ENCODE measurements at regions not wholly inside any gene's neighbourhood (a gene's known extent, or its start where the extent isn't known, plus 50 kb on each side); places are given as distances from the start of the nearest gene placed in this dataset.
A peak's percentile ranks its signal among the peaks of the same experiment; 100 is the strongest.

GRCh38 chr9:20022410-20022809, 233.6 kb upstream of the SLC24A2 start:
- Histone ChIP-seq H2AFZ (ENCODE audit: low read length) (no peak overlapping the region), H3K27ac (ENCODE audit: low read depth, low read length) (no peak overlapping the region)
- peak; percentile 71 for DNase-seq (ENCODE audit: insufficient read length, low spot score, missing footprints)

GRCh38 chr9:20016611-20017010, 227.8 kb upstream of the SLC24A2 start:
- no peak for DNase-seq (ENCODE audit: insufficient read length, low spot score, missing footprints)
- H3K9me3 ChIP-seq (ENCODE audit: low read depth, low read length): no peaks in the 10 kb centered on the region
- H3K4me3 ChIP-seq (ENCODE audit: insufficient read depth, low read length): no peak overlapping the region
- H3K4me2 ChIP-seq (ENCODE audit: insufficient read depth, low read length): no peak overlapping the region
- no peaks in the 10 kb centered on the region for H3K79me2 ChIP-seq (ENCODE audit: insufficient read depth, low read length)
- no peaks in the 10 kb centered on the region for H3K4me1 ChIP-seq (ENCODE audit: insufficient read depth, low read length)
- H4K20me1 ChIP-seq (ENCODE audit: insufficient read depth, low read length): no peaks in the 10 kb centered on the region
- no peak for TF ChIP-seq CTCF (IDR thresholded peaks at IDR 0.05; ENCODE audit: extremely low read depth, low read depth, low read length)
- H3K36me3 ChIP-seq (ENCODE audit: insufficient read depth, low read length): no peaks in the 10 kb centered on the region
- no peaks in the 10 kb centered on the region for H3K27me3 ChIP-seq (ENCODE audit: insufficient read depth, low read length)
- no peak overlapping the region for H3K27ac ChIP-seq (ENCODE audit: low read depth, low read length)
- no peak overlapping the region for H2AFZ ChIP-seq (ENCODE audit: low read length)

More at GRCh38 chr9:20022410-20022809, 233.6 kb upstream of the SLC24A2 start:
- H3K27me3 ChIP-seq (ENCODE audit: insufficient read depth, low read length): no peaks in the 10 kb centered on the region
- no peaks in the 10 kb centered on the region for H3K4me1 ChIP-seq (ENCODE audit: insufficient read depth, low read length)
- TF ChIP-seq CTCF (IDR thresholded peaks at IDR 0.05; ENCODE audit: extremely low read depth, low read depth, low read length): no peak
- H3K9me3 ChIP-seq (ENCODE audit: low read depth, low read length): no peaks in the 10 kb centered on the region
- no peaks in the 10 kb centered on the region for H3K36me3 ChIP-seq (ENCODE audit: insufficient read depth, low read length)
- H3K4me2 ChIP-seq (ENCODE audit: insufficient read depth, low read length): no peak overlapping the region
- H3K79me2 ChIP-seq (ENCODE audit: insufficient read depth, low read length): no peaks in the 10 kb centered on the region
- H4K20me1 ChIP-seq (ENCODE audit: insufficient read depth, low read length): no peaks in the 10 kb centered on the region
- no peak overlapping the region for H3K4me3 ChIP-seq (ENCODE audit: insufficient read depth, low read length)

- DNase-seq (ENCODE audit: insufficient read length, low spot score, missing footprints): no peak
- Histone ChIP-seq H3K79me2 (ENCODE audit: insufficient read depth, low read length) (no peaks in the 10 kb centered on the region), H3K9me3 (ENCODE audit: low read depth, low read length) (no peaks in the 10 kb centered on the region), H3K4me3 (ENCODE audit: insufficient read depth, low read length) (no peak overlapping the region), H4K20me1 (ENCODE audit: insufficient read depth, low read length) (no peaks in the 10 kb centered on the region), H3K36me3 (ENCODE audit: insufficient read depth, low read length) (no peaks in the 10 kb centered on the region), H3K4me2 (ENCODE audit: insufficient read depth, low read length) (no peak overlapping the region), H2AFZ (ENCODE audit: low read length) (peak overlapping the region; percentile 17), H3K27ac (ENCODE audit: low read depth, low read length) (no peak overlapping the region), H3K27me3 (ENCODE audit: insufficient read depth, low read length) (no peaks in the 10 kb centered on the region), H3K4me1 (ENCODE audit: insufficient read depth, low read length) (no peaks in the 10 kb centered on the region)
- no peak for TF ChIP-seq CTCF (IDR thresholded peaks at IDR 0.05; ENCODE audit: extremely low read depth, low read depth, low read length)
These were observed 226.6 kb upstream of the SLC24A2 start for GRCh38 chr9:20015427-20015931.

- no peak overlapping the region for H3K27ac ChIP-seq (ENCODE audit: low read depth, low read length)
These were observed 225.3 kb upstream of the SLC24A2 start for GRCh38 chr9:20014168-20014567.

More at GRCh38 chr9:20014168-20014567, 225.3 kb upstream of the SLC24A2 start:
- Histone ChIP-seq H4K20me1 (ENCODE audit: insufficient read depth, low read length) (no peaks in the 10 kb centered on the region), H3K27me3 (ENCODE audit: insufficient read depth, low read length) (no peaks in the 10 kb centered on the region), H3K4me2 (ENCODE audit: insufficient read depth, low read length) (no peak overlapping the region), H3K79me2 (ENCODE audit: insufficient read depth, low read length) (no peaks in the 10 kb centered on the region), H3K9me3 (ENCODE audit: low read depth, low read length) (no peaks in the 10 kb centered on the region), H3K4me1 (ENCODE audit: insufficient read depth, low read length) (no peaks in the 10 kb centered on the region), H2AFZ (ENCODE audit: low read length) (no peak overlapping the region), H3K4me3 (ENCODE audit: insufficient read depth, low read length) (no peak overlapping the region), H3K36me3 (ENCODE audit: insufficient read depth, low read length) (no peaks in the 10 kb centered on the region)
- no peak for TF ChIP-seq CTCF (IDR thresholded peaks at IDR 0.05; ENCODE audit: extremely low read depth, low read depth, low read length)
- no peak for DNase-seq (ENCODE audit: insufficient read length, low spot score, missing footprints)
